HEK293 (cell line): ENCODE measurements at regions not wholly inside any gene's neighbourhood (a gene's known extent, or its start where the extent isn't known, plus 50 kb on each side); places are given as distances from the start of the nearest gene placed in this dataset.

Experiments
- CTCF ChIA-PET: fragments of 350-600 bp; formaldehyde crosslinking; extraction: SDS; loops from one replicate; lab custom pipeline; 2021; ENCODE audit warnings: antibody characterized with exemption; lab: Yijun Ruan, JAX
- POLR2A ChIA-PET: fragments of 300-600 bp; formaldehyde crosslinking; extraction: SDS; loops from one replicate; lab custom pipeline; 2020; ENCODE audit warnings: antibody characterized with exemption, inconsistent platforms; lab: Yijun Ruan, JAX
- H3K27ac ChIP-seq: fragments of 200-500 bp; sonication (Bioruptor generic); 2 replicates; pipeline ENCODE4 v1.5.1; 2014; ENCODE audit warnings: low read depth, low read length, control low read depth, inconsistent platforms; ENCODE audit errors: extremely low read depth
- H3K36me3 ChIP-seq, 2 experiments: fragments of 200-500 bp in 1 of 2; sonication (Bioruptor generic) in 1 of 2; 1 replicate in 1 of 2; 2 replicates in 1 of 2; pipeline ENCODE4 v1.5.1; 2014 to 2017; ENCODE audit warnings: inconsistent platforms in 2 of 2, low read length in 2 of 2; ENCODE audit not compliant: control insufficient read depth in 2 of 2, insufficient read depth in 1 of 2
- H3K4me1 ChIP-seq: fragments of 200-500 bp; sonication (Bioruptor generic); 2 replicates; pipeline ENCODE4 v1.5.1; 2014; ENCODE audit warnings: mild to moderate bottlenecking, low read length, inconsistent platforms; ENCODE audit not compliant: control insufficient read depth, insufficient read depth
- H3K4me3 ChIP-seq: 2 replicates; pipeline ENCODE4 v1.5.1; 2011; ENCODE audit warnings: low read depth, mild to moderate bottlenecking, control low read depth, low read length, moderate library complexity
- H3K9me3 ChIP-seq: fragments of 200-500 bp; sonication (Bioruptor generic); 2 replicates; pipeline ENCODE4 v1.5.1; 2014; ENCODE audit warnings: low read depth, low read length, inconsistent platforms; ENCODE audit not compliant: control insufficient read depth, insufficient read depth
- FEZF1 ChIP-seq: fragments of 450-650 bp; formaldehyde crosslinking; IDR thresholded peaks from 2 replicates; pipeline ENCODE4 v1.5.1; 2016; ENCODE audit warnings: missing biosample characterization, missing genetic modification characterization
- GLI4 ChIP-seq: fragments of 450-650 bp; formaldehyde crosslinking; IDR thresholded peaks from 2 replicates; pipeline ENCODE4 v1.5.1; 2016; ENCODE audit warnings: missing biosample characterization, missing genetic modification characterization
- KLF9 ChIP-seq: fragments of 450-650 bp; formaldehyde crosslinking; IDR thresholded peaks from 2 replicates; pipeline ENCODE4 v1.5.1; 2016; ENCODE audit warnings: missing biosample characterization, missing genetic modification characterization, low read depth
- MZF1 ChIP-seq: fragments of 450-650 bp; formaldehyde crosslinking; IDR thresholded peaks from 2 replicates; pipeline ENCODE4 v1.5.1; 2017; ENCODE audit warnings: missing biosample characterization, missing genetic modification characterization, borderline replicate concordance
- OSR2 ChIP-seq: fragments of 450-650 bp; formaldehyde crosslinking; IDR thresholded peaks from 2 replicates; pipeline ENCODE4 v1.5.1; 2016; ENCODE audit warnings: missing biosample characterization, missing genetic modification characterization
- PRDM1 ChIP-seq: fragments of 450-650 bp; formaldehyde crosslinking; IDR thresholded peaks from 2 replicates; pipeline ENCODE4; 2016; ENCODE audit warnings: missing biosample characterization, missing genetic modification characterization
- SP3 ChIP-seq: fragments of 450-650 bp; formaldehyde crosslinking; IDR thresholded peaks from 2 replicates; pipeline ENCODE4 v1.5.1; 2016; ENCODE audit warnings: missing biosample characterization, missing genetic modification characterization
- ZIC2 ChIP-seq: fragments of 450-650 bp; formaldehyde crosslinking; IDR thresholded peaks from 2 replicates; pipeline ENCODE4 v1.5.1; 2016; ENCODE audit warnings: missing biosample characterization, missing genetic modification characterization
- ZNF133 ChIP-seq: fragments of 450-650 bp; formaldehyde crosslinking; IDR thresholded peaks from 2 replicates; pipeline ENCODE4 v1.5.1; 2016; ENCODE audit warnings: missing biosample characterization, missing genetic modification characterization
- ZNF16 ChIP-seq: fragments of 450-650 bp; formaldehyde crosslinking; IDR thresholded peaks from 2 replicates; pipeline ENCODE4 v1.5.1; 2016; ENCODE audit warnings: low read depth, missing biosample characterization, missing genetic modification characterization
- ZNF211 ChIP-seq: fragments of 450-650 bp; formaldehyde crosslinking; IDR thresholded peaks from 2 replicates; pipeline ENCODE4 v1.5.1; 2016; ENCODE audit warnings: low read depth, missing biosample characterization, missing genetic modification characterization
- ZNF311 ChIP-seq: fragments of 450-650 bp; formaldehyde crosslinking; IDR thresholded peaks from 2 replicates; pipeline ENCODE4 v1.5.1; 2017; ENCODE audit warnings: missing biosample characterization, missing genetic modification characterization, borderline replicate concordance
- ZNF433 ChIP-seq: fragments of 450-650 bp; formaldehyde crosslinking; IDR thresholded peaks from 2 replicates; pipeline ENCODE4 v1.5.1; 2016; ENCODE audit warnings: missing biosample characterization, missing genetic modification characterization, low read depth
- ZNF48 ChIP-seq: fragments of 450-650 bp; formaldehyde crosslinking; IDR thresholded peaks from 2 replicates; pipeline ENCODE4 v1.5.1; 2016; ENCODE audit warnings: missing biosample characterization, missing genetic modification characterization
- ZNF544 ChIP-seq: fragments of 450-650 bp; formaldehyde crosslinking; IDR thresholded peaks from 2 replicates; pipeline ENCODE4 v1.5.0; 2017; ENCODE audit warnings: missing biosample characterization, missing genetic modification characterization
- ZNF560 ChIP-seq: fragments of 450-650 bp; formaldehyde crosslinking; IDR thresholded peaks from 2 replicates; pipeline ENCODE4 v1.5.1; 2017; ENCODE audit warnings: missing biosample characterization, missing genetic modification characterization, borderline replicate concordance
- ZNF571 ChIP-seq: fragments of 450-650 bp; formaldehyde crosslinking; IDR thresholded peaks from 2 replicates; pipeline ENCODE4 v1.5.0; 2017; ENCODE audit warnings: missing biosample characterization, missing genetic modification characterization
- ZNF596 ChIP-seq: fragments of 450-650 bp; IDR thresholded peaks from 2 replicates; pipeline ENCODE4 v1.5.0; 2018; ENCODE audit warnings: missing biosample characterization, mild to moderate bottlenecking, missing genetic modification characterization, moderate library complexity
- ZNF610 ChIP-seq: fragments of 450-650 bp; formaldehyde crosslinking; IDR thresholded peaks from 2 replicates; pipeline ENCODE4 v1.5.1; 2016; ENCODE audit warnings: missing biosample characterization, missing genetic modification characterization, borderline replicate concordance
- ZNF629 ChIP-seq: fragments of 450-650 bp; formaldehyde crosslinking; IDR thresholded peaks from 2 replicates; pipeline ENCODE4 v1.5.1; 2017; ENCODE audit warnings: missing biosample characterization, missing genetic modification characterization
- ZNF645 ChIP-seq: fragments of 450-650 bp; formaldehyde crosslinking; IDR thresholded peaks from 2 replicates; pipeline ENCODE4; 2016; ENCODE audit warnings: missing biosample characterization, missing genetic modification characterization
- ZSCAN23 ChIP-seq: fragments of 450-650 bp; formaldehyde crosslinking; IDR thresholded peaks from 2 replicates; pipeline ENCODE4 v1.5.1; 2016; ENCODE audit warnings: missing biosample characterization, missing genetic modification characterization
- TF ChIP-seq, protein P1 (sequence below): fragments of 450-650 bp; formaldehyde crosslinking; IDR thresholded peaks from 2 replicates; pipeline ENCODE4 v1.5.1; 2016; ENCODE audit warnings: missing biosample characterization, missing genetic modification characterization
- TF ChIP-seq, protein P2 (sequence below): fragments of 450-650 bp; formaldehyde crosslinking; conservative IDR thresholded peaks from 2 replicates; pipeline ENCODE4 v1.5.1; 2016; ENCODE audit warnings: low read depth, missing biosample characterization, missing genetic modification characterization
- TF ChIP-seq, protein P3 (sequence below): fragments of 450-650 bp; formaldehyde crosslinking; IDR thresholded peaks from 2 replicates; pipeline ENCODE4 v1.5.1; 2016; ENCODE audit warnings: missing biosample characterization, missing genetic modification characterization
- TF ChIP-seq, protein P4 (sequence below): fragments of 450-650 bp; formaldehyde crosslinking; IDR thresholded peaks from 2 replicates; pipeline ENCODE4 v1.5.1; 2017; ENCODE audit warnings: missing biosample characterization, missing genetic modification characterization
- TF ChIP-seq, protein P5 (sequence below): fragments of 450-650 bp; formaldehyde crosslinking; IDR thresholded peaks from 2 replicates; pipeline ENCODE4 v1.5.1; 2016; ENCODE audit warnings: missing biosample characterization, missing genetic modification characterization, borderline replicate concordance

DNA sequence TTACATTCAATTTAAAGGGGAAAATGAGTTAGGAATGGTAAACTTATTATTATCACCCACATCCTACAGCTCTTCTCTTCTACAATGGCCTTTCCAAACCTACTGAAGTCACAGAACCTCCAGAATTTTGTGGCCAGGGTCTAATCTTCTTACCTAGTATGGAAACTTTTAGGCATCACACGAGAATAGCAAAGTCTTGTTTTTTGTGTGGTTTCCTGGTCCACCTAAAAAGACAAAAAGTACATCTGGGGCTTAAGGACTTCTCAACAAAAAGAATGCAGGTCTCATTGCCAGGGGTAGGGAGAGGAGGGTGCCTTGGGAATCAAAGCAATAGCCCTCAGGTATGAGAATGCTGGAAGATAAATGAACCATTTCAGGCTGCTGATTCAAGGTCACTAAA lies 345.3 kb downstream of the LMX1A start:
- no peaks in the 10 kb centered on the region for H3K36me3 ChIP-seq
- H3K9me3 ChIP-seq: no peaks in the 10 kb centered on the region
- CTCF ChIA-PET: no interaction called here

DNA sequence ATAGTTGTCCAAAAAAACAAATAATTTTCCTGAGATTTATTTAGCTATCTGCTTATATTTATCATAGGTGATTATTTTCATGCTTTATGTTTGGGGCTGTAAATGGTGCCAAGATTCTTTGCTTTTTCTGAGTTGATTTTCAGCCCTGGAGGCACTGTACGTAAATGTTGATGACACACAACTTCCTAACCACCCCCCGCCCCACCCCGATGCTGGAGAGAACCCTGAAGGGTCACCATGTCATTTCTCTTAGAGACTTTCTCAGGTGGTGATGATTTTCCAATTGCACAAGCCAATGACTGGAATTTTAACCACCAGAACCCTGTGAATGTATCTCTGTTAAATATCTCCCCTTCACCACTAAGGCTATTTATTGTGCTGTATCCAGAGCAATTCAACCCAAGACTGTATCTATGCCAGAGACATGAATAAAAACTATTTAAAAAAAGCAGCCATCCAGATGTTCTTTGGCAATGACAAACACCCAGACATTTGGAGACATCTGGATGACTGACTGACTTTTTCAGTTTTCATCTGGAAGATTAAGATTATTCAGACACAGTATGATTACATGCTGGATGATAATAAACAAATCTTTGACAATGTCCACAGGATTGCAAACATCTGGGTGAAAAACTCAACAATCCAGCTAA lies 346.0 kb downstream of the LMX1A start:
- CTCF ChIA-PET: no interaction called here
- TF ChIP-seq, protein P1, sequence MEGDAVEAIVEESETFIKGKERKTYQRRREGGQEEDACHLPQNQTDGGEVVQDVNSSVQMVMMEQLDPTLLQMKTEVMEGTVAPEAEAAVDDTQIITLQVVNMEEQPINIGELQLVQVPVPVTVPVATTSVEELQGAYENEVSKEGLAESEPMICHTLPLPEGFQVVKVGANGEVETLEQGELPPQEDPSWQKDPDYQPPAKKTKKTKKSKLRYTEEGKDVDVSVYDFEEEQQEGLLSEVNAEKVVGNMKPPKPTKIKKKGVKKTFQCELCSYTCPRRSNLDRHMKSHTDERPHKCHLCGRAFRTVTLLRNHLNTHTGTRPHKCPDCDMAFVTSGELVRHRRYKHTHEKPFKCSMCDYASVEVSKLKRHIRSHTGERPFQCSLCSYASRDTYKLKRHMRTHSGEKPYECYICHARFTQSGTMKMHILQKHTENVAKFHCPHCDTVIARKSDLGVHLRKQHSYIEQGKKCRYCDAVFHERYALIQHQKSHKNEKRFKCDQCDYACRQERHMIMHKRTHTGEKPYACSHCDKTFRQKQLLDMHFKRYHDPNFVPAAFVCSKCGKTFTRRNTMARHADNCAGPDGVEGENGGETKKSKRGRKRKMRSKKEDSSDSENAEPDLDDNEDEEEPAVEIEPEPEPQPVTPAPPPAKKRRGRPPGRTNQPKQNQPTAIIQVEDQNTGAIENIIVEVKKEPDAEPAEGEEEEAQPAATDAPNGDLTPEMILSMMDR (tag by site-specific recombination): no peak
- TF ChIP-seq KLF9 (no peak), ZNF16 (tag by site-specific recombination) (no peak), ZNF645 (no peak), ZIC2 (no peak), ZNF560 (no peak)
- TF ChIP-seq, protein P2, sequence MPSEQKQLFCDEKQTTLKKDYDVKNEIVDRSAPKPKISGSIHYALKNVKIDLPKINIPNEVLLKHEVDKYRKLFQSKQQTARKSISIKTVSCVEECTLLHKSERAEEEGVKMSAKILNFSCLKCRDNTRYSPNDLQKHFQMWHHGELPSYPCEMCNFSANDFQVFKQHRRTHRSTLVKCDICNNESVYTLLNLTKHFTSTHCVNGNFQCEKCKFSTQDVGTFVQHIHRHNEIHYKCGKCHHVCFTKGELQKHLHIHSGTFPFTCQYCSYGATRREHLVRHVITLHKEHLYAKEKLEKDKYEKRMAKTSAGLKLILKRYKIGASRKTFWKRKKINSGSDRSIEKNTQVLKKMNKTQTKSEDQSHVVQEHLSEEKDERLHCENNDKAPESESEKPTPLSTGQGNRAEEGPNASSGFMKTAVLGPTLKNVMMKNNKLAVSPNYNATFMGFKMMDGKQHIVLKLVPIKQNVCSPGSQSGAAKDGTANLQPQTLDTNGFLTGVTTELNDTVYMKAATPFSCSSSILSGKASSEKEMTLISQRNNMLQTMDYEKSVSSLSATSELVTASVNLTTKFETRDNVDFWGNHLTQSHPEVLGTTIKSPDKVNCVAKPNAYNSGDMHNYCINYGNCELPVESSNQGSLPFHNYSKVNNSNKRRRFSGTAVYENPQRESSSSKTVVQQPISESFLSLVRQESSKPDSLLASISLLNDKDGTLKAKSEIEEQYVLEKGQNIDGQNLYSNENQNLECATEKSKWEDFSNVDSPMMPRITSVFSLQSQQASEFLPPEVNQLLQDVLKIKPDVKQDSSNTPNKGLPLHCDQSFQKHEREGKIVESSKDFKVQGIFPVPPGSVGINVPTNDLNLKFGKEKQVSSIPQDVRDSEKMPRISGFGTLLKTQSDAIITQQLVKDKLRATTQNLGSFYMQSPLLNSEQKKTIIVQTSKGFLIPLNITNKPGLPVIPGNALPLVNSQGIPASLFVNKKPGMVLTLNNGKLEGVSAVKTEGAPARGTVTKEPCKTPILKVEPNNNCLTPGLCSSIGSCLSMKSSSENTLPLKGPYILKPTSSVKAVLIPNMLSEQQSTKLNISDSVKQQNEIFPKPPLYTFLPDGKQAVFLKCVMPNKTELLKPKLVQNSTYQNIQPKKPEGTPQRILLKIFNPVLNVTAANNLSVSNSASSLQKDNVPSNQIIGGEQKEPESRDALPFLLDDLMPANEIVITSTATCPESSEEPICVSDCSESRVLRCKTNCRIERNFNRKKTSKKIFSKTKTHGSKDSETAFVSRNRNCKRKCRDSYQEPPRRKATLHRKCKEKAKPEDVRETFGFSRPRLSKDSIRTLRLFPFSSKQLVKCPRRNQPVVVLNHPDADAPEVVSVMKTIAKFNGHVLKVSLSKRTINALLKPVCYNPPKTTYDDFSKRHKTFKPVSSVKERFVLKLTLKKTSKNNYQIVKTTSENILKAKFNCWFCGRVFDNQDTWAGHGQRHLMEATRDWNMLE (tag by site-specific recombination): no peak
- TF ChIP-seq, protein P3, sequence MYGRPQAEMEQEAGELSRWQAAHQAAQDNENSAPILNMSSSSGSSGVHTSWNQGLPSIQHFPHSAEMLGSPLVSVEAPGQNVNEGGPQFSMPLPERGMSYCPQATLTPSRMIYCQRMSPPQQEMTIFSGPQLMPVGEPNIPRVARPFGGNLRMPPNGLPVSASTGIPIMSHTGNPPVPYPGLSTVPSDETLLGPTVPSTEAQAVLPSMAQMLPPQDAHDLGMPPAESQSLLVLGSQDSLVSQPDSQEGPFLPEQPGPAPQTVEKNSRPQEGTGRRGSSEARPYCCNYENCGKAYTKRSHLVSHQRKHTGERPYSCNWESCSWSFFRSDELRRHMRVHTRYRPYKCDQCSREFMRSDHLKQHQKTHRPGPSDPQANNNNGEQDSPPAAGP (tag by site-specific recombination): no peak

More for the DNA sequence above, 345.3 kb downstream of the LMX1A start:
- no peaks in the 10 kb centered on the region for H3K4me1 ChIP-seq
- H3K4me3 ChIP-seq: no peak overlapping the region
- POLR2A ChIA-PET: no interaction called here
- TF ChIP-seq ZNF629 (tag by site-specific recombination) (no peak), ZSCAN23 (tag by site-specific recombination) (no peak), GLI4 (tag by site-specific recombination) (no peak), PRDM1 (tag by site-specific recombination) (no peak), FEZF1 (no peak), MZF1 (tag by site-specific recombination) (no peak), ZNF610 (tag by site-specific recombination) (no peak), ZNF571 (tag by site-specific recombination) (no peak), ZNF311 (no peak), ZNF48 (tag by site-specific recombination) (no peak), ZNF433 (tag by site-specific recombination) (no peak), SP3 (tag by site-specific recombination) (no peak), ZNF544 (tag by site-specific recombination) (no peak), ZNF596 (tag by site-specific recombination) (no peak), ZNF133 (tag by site-specific recombination) (no peak), ZNF211 (tag by site-specific recombination) (no peak), OSR2 (tag by site-specific recombination) (no peak)
- TF ChIP-seq, protein P4, sequence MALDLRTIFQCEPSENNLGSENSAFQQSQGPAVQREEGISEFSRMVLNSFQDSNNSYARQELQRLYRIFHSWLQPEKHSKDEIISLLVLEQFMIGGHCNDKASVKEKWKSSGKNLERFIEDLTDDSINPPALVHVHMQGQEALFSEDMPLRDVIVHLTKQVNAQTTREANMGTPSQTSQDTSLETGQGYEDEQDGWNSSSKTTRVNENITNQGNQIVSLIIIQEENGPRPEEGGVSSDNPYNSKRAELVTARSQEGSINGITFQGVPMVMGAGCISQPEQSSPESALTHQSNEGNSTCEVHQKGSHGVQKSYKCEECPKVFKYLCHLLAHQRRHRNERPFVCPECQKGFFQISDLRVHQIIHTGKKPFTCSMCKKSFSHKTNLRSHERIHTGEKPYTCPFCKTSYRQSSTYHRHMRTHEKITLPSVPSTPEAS (tag by site-specific recombination): no peak
- TF ChIP-seq, protein P5, sequence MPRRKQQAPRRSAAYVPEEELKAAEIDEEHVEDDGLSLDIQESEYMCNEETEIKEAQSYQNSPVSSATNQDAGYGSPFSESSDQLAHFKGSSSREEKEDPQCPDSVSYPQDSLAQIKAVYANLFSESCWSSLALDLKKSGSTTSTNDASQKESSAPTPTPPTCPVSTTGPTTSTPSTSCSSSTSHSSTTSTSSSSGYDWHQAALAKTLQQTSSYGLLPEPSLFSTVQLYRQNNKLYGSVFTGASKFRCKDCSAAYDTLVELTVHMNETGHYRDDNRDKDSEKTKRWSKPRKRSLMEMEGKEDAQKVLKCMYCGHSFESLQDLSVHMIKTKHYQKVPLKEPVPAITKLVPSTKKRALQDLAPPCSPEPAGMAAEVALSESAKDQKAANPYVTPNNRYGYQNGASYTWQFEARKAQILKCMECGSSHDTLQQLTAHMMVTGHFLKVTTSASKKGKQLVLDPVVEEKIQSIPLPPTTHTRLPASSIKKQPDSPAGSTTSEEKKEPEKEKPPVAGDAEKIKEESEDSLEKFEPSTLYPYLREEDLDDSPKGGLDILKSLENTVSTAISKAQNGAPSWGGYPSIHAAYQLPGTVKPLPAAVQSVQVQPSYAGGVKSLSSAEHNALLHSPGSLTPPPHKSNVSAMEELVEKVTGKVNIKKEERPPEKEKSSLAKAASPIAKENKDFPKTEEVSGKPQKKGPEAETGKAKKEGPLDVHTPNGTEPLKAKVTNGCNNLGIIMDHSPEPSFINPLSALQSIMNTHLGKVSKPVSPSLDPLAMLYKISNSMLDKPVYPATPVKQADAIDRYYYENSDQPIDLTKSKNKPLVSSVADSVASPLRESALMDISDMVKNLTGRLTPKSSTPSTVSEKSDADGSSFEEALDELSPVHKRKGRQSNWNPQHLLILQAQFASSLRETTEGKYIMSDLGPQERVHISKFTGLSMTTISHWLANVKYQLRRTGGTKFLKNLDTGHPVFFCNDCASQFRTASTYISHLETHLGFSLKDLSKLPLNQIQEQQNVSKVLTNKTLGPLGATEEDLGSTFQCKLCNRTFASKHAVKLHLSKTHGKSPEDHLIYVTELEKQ (tag by site-specific recombination): no peak
- TF ChIP-seq, all 188 proteins: peak for 0
- H3K27ac ChIP-seq: no peak overlapping the region

More for the DNA sequence above, 346.0 kb downstream of the LMX1A start:
- Histone ChIP-seq H3K4me3 (no peak overlapping the region), H3K4me1 (no peaks in the 10 kb centered on the region), H3K36me3 (no peaks in the 10 kb centered on the region), H3K27ac (no peak overlapping the region), H3K9me3 (no peaks in the 10 kb centered on the region)
- POLR2A ChIA-PET: no interaction called here
